Jurkat, Clone E6-1 (cell line): ENCODE measurements at regions not wholly inside any gene's neighbourhood (a gene's known extent, or its start where the extent isn't known, plus 50 kb on each side); places are given as distances from the start of the nearest gene placed in this dataset.
"Not testable (repeated sequence)": the region's sequence is repeated elsewhere in the genome, so short reads cannot be mapped to it uniquely, and the experiment has no call there.

Experiments used
- DNase-seq: peaks from one replicate; pipeline ENCODE4 v3.0.0-alpha.2; 2011; ENCODE audit warnings: low read depth, low spot score
- H3K4me3 ChIP-seq: 2 replicates; pipeline ENCODE4 v1.5.1; 2011; ENCODE audit warnings: mild to moderate bottlenecking, low read length, control low read depth, moderate library complexity

GRCh38 chr18:41899535-41899934 lies 55.5 kb upstream of the PIK3C3 start:
- no peak for DNase-seq

GRCh38 chr18:41893432-41893831 lies 61.6 kb upstream of the PIK3C3 start:
- H3K4me3 ChIP-seq = no peak overlapping the region

More at GRCh38 chr18:41899535-41899934, 55.5 kb upstream of the PIK3C3 start:
- no peak overlapping the region for H3K4me3 ChIP-seq

DNA sequence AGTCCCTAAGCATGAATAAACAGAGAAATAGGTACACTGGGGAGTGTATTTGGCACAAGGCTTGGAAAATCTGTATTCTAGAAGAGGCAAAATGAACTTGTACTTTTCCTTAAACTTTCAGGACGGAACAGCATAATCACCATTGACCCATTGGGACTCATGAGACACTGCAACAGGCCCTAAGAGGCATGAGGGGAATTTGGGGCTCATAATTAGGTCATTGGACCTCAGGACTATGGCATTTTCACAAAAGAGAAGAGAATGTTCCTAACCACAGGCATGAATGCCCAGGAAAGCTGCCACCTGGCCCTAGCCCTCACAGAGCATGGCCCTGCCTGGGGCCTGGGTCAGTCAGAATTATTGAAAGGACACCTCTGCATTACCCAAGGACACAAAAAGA lies 67.9 kb upstream of the PIK3C3 start:
- no peak overlapping the region for H3K4me3 ChIP-seq
- no peak for DNase-seq

More at GRCh38 chr18:41893432-41893831, 61.6 kb upstream of the PIK3C3 start:
- DNase-seq = no peak

DNA sequence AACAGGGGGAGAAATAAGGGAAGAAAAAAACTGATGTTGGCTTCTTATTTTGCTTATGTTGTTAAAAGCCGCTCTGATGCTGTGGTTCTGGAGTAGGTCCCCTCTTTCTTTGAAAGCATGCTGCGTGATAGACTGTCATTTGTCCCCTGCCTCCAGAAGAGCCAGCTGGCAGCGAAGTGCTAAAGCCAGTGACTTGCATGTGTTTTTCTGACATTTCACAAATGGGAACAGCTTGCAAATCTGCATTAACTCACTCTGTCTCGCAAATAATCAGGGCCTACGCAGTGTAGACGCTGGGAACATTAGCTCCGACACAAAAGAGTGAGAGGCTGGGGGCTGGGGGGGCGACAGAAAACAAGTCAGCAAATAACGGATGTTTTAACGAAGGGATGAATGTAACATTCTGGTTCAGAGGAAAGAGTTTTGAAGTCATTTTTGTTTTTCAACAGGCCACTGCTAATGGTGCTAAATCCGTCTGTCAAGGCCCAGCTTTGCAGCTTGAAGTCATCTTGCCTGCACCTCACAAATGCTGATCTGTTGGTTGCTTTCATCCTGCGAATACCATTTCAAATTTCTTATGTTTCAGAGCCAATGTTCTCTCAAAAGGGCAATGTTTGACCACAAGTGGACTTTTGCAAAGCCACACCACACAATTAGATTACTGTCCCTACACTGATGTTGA lies 68.8 kb upstream of the PIK3C3 start:
- DNase-seq = no peak
- H3K4me3 ChIP-seq = no peak overlapping the region

GRCh38 chr18:41881285-41881684 lies 73.7 kb upstream of the PIK3C3 start:
- no peak for DNase-seq
- H3K4me3 ChIP-seq = no peak overlapping the region

DNA sequence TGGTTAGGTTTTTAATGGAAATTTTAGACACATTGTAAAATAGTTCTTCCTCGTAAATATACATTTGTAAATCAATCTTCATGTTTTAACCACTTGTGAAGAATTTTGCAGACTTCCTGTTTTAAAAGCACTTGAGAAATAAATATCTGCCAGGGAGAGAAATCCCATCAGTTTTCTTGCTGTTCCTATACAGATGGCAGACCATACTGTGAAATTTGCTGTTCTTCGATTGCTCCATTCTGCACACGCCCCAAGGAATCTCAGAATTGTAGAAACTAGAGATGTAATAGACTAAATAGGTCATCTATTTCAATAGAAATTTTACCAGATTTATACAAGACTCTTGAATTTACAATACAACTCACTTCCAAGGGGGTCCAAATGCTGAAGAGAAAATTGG lies 75.8 kb upstream of the PIK3C3 start:
- no peak overlapping the region for H3K4me3 ChIP-seq
- DNase-seq = no peak

DNA sequence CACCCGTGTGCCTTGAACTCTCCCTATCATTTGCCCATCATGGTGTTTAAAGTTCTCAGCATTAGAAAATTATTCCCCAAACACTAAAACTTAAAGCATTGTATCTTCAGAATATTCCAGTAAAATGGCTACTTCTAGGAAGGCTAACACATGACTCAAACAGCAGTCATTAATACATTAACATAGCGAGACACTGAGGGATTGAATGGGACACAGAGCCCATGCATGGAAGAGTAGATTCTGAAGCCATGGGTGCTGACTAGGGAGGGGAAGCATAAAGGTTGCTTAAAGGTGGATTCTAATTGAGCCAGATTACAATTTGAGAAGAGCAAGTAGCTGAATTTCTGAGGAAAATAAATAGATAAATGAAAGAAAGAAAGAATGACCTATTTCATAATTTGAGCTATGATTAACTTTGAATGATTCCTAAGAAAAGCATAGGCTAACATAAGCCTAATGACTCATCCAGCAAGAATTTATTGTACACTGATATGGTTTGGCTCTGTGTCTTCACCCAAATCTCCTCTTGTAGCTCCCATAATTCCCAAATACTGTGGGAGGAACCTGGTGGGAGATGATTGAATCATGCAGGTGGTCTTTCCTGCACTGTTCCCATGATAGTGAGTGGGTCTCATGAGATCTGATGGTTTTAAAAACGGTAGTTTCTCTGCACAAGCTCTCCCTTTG lies 79.8 kb upstream of the PIK3C3 start:
- H3K4me3 ChIP-seq = no peak overlapping the region
- no peak for DNase-seq

DNA sequence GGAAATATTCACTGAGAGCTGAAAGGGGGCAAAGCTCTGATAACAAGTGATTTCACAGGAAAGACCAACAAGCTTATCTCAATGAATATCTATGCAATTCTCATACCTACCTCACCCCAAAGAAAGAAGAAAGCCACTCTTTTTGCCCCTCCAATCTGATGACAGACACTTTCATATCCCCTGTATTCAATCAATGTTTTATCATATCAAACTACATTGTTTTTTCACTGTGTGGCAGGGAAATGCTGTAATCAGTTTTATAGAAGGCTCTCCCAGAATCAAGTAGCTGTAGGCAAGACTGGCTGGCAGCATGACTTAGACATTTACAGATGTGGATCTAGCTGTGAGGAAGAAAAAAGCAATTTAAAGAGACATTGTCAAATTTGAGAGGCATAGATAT lies 81.3 kb upstream of the PIK3C3 start:
- DNase-seq = no peak
- no peak overlapping the region for H3K4me3 ChIP-seq

DNA sequence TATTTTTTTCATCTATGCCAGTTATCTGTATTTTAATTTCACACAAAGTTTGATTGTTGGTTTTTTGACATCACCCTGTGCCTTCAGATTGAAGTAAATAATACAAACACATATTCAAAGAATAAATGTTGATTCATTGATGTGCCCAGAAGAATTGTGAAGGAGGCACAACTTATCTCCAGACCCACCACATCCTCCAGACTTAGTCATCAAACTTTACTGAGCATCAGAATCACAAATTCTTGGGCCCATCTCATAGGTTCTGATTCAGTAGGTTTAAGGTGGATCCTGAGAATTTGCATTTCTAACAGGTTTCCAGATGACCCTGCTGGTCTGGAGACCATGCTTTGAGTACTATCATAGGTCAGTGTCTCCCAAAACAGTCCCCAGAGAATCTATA lies 82.8 kb upstream of the PIK3C3 start:
- H3K4me3 ChIP-seq = no peak overlapping the region
- no peak for DNase-seq

- DNase-seq = no peak
- H3K4me3 ChIP-seq = no peak overlapping the region
Measured at GRCh38 chr18:41871229-41872000, 83.6 kb upstream of the PIK3C3 start.

DNA sequence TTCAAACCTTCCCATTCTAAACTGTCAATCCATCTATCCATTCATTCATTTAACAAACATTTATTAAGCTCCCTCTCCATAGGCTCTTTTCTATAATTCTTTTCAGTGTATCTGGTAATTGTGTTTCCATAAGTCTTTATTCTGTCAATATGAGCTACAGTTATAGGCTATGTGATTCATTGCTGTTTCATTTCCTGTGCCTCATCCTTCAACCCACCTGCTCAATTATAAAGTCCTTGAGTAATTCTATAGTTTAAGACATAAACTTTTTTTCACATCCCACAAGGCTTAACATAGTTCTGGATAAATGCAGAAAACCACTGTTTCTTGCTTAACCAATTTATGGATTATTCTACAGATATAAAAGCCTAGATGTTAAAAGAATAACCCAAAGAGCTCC lies 84.2 kb upstream of the PIK3C3 start:
- no peak for DNase-seq
- no peak overlapping the region for H3K4me3 ChIP-seq

- no peak overlapping the region for H3K4me3 ChIP-seq
- DNase-seq = no peak
Measured at GRCh38 chr18:41870191-41870590, 84.8 kb upstream of the PIK3C3 start.

DNA sequence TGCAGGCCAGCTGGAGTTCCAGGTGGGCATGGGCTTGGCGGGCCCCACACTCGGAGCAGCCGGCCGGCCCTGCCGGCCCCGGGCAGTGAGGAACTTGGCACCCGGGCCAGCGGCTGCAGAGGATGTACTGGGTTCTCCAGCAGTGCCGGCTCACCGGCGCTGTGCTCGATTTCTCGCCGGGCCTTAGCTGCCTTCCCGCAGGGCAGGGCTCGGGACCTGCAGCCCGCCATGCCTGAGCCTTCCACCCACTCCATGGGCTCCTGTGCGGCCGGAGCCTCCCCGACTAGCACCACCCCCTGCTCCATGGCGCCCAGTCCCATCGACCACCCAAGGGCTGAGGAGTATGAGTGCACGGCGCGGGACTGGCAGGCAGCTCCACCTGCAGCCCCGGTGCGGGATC lies 89.2 kb upstream of the PIK3C3 start:
- not testable (repeated sequence) for DNase-seq, H3K4me3 ChIP-seq

- H3K4me3 ChIP-seq = no peak overlapping the region
- no peak for DNase-seq
Measured at GRCh38 chr18:41864216-41864615, 90.8 kb upstream of the PIK3C3 start.

GRCh38 chr18:41862921-41863320 lies 92.1 kb upstream of the PIK3C3 start:
- DNase-seq = no peak
- H3K4me3 ChIP-seq = no peak overlapping the region

GRCh38 chr18:41860987-41861386 lies 94.0 kb upstream of the PIK3C3 start:
- no peak overlapping the region for H3K4me3 ChIP-seq
- no peak for DNase-seq

- no peak overlapping the region for H3K4me3 ChIP-seq
- DNase-seq = no peak
Measured at GRCh38 chr18:41858761-41859555, 96.1 kb upstream of the PIK3C3 start.

DNA sequence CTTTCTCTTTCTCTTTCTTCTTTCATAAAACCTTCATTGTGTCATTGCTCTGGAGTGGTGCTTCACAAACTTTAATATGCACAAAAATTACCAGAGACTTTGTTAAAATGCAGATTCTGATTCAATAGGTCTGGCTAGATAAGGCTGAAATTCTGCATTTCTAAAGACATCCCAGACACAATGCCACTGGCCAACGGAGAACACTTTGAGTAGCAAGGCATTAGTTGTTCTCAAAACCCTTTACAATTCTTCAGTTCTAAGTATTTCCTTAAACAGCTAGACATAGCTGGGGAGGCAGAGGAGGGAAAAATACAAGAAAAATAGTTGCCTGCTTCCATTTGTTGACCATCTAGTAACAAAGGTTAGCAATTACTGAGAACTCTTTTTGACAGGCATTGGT lies 101.8 kb upstream of the PIK3C3 start:
- DNase-seq = no peak
- no peak overlapping the region for H3K4me3 ChIP-seq

DNA sequence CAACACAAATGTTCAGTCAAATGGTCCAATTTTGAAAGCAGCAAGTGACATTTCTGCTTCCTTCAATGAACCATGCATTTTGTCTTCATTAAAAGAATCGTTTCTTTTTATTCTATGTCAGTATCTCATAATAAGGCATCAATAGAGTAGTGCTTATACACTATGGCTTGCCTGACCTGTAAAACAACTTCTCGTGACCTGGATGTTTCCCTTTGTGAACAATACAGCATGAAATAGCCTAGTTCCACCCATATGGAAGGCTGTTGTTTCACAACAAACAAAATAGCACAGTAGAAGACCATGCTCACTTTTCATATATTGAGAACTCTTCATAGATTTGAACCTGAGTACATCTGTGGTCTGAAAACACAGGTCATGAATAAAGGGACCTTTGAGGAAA lies 104.3 kb upstream of the PIK3C3 start:
- DNase-seq = no peak
- H3K4me3 ChIP-seq = no peak overlapping the region
